HepG2 (cell line): ENCODE measurements at regions not wholly inside any gene's neighbourhood (a gene's known extent, or its start where the extent isn't known, plus 50 kb on each side); places are given as distances from the start of the nearest gene placed in this dataset.

Experiments
- ATAC-seq: fragments of 200-7000 bp; cut with Tn5 transposase; 3 replicates; pipeline ENCODE4 v1.9.1; 2020; ENCODE audit warnings: mild to moderate bottlenecking, moderate library complexity
- BruUV-seq: library from RNA; stranded (reverse); fragments of 400-500 nt; replicated peaks from 2 replicates; lab custom pipeline; 2021; lab: Mats Ljungman, UMichigan
- CTCF ChIA-PET: fragments of 300-600 bp; formaldehyde crosslinking; extraction: SDS; loops from one replicate; lab custom pipeline; 2021; ENCODE audit warnings: low total read pairs, inconsistent platforms, low intra/inter-chr PET ratio; lab: Yijun Ruan, JAX
- POLR2A ChIA-PET: fragments of 350-600 bp; sonication (Branson Sonifier 250); formaldehyde crosslinking; loops from one replicate; lab custom pipeline; 2020; ENCODE audit warnings: antibody characterized with exemption, inconsistent platforms; lab: Yijun Ruan, JAX
- DNase-seq: peaks from one replicate; pipeline ENCODE4 v3.0.0-alpha.2; 2015; ENCODE audit warnings: low spot score
- FAIRE-seq: peaks from 3 replicates; lab custom pipeline; 2011; peaks lifted over from hg19 to GRCh38; lab: Jason Lieb, UNC
- H2AFZ ChIP-seq: one replicate; pipeline ENCODE4 v1.6.1; 2011; ENCODE audit warnings: low read length, inconsistent platforms
- H3K27ac ChIP-seq: fragments of 300-600 bp; 3 replicates; pipeline ENCODE4 v1.8.0; 2011; ENCODE audit warnings: mixed run types, mild to moderate bottlenecking, mixed read lengths, low read length, inconsistent platforms; ENCODE audit not compliant: insufficient read depth; ENCODE audit errors: extremely low read length
- H3K27me3 ChIP-seq, 2 experiments: fragments of 200-600 bp in 1 of 2; 2 replicates in 1 of 2; 3 replicates in 1 of 2; pipeline versions ENCODE4 v1.6.0 to v1.8.0; 2011; ENCODE audit warnings: low read length in 2 of 2, mild to moderate bottlenecking in 2 of 2, moderate library complexity in 2 of 2, inconsistent platforms in 1 of 2; ENCODE audit not compliant: insufficient read depth in 2 of 2, control insufficient read depth in 1 of 2
- H3K36me3 ChIP-seq, 2 experiments: fragments of 200-600 bp in 1 of 2; replicated peaks in 1 of 2; 2 replicates in 1 of 2; 3 replicates in 1 of 2; pipeline versions ENCODE4 v1.5.1 to v1.8.0; 2011; ENCODE audit warnings: low read length in 2 of 2, inconsistent platforms in 1 of 2; ENCODE audit not compliant: insufficient read depth in 2 of 2, control insufficient read depth in 1 of 2
- H3K4me1 ChIP-seq: 2 replicates; pipeline ENCODE4 v1.5.1; 2012; ENCODE audit warnings: low read length, inconsistent platforms; ENCODE audit not compliant: insufficient read depth
- H3K4me2 ChIP-seq: 2 replicates; pipeline ENCODE4 v1.6.0; 2011; ENCODE audit warnings: low read depth, low read length, inconsistent platforms
- H3K4me3 ChIP-seq, 3 experiments: fragments of 200-600 bp in 1 of 3; sonication (generic), shearing (Covaris generic) in 1 of 3; replicated peaks in 1 of 3; 2 replicates each; pipeline ENCODE4 v1.5.1; 2011 to 2016; ENCODE audit warnings: low read length in 3 of 3, inconsistent platforms in 2 of 3, low read depth in 2 of 3, mild to moderate bottlenecking in 2 of 3, control low read depth in 1 of 3, mixed read lengths in 1 of 3; ENCODE audit not compliant: insufficient read depth in 1 of 3
- H3K79me2 ChIP-seq: one replicate; pipeline ENCODE4 v1.6.1; 2011; ENCODE audit warnings: low read length, inconsistent platforms; ENCODE audit not compliant: insufficient read depth
- H3K9ac ChIP-seq: 2 replicates; pipeline ENCODE4 v1.6.0; 2011; ENCODE audit warnings: mild to moderate bottlenecking, low read depth, low read length, inconsistent platforms; ENCODE audit not compliant: insufficient read depth
- H3K9me3 ChIP-seq: 2 replicates; pipeline ENCODE4 v1.5.1; 2012; ENCODE audit warnings: mild to moderate bottlenecking, low read length
- H4K20me1 ChIP-seq: 2 replicates; pipeline ENCODE4 v1.6.0; 2011; ENCODE audit warnings: inconsistent platforms, mild to moderate bottlenecking, low read length, moderate library complexity; ENCODE audit not compliant: insufficient read depth
- CEBPG ChIP-seq: IDR thresholded peaks from 2 replicates; pipeline ENCODE4 v1.6.1; 2016
- CENPX ChIP-seq: sonication (generic); formaldehyde crosslinking; IDR thresholded peaks from 2 replicates; pipeline ENCODE4 v1.9.0; 2021; ENCODE audit warnings: mild to moderate bottlenecking, missing genetic modification reagents, moderate library complexity
- DR1 ChIP-seq: sonication (generic); formaldehyde crosslinking; IDR thresholded peaks from 2 replicates; pipeline ENCODE4 v1.8.0; 2021; ENCODE audit warnings: mild to moderate bottlenecking, missing genetic modification reagents, inconsistent platforms
- JDP2 ChIP-seq: sonication (generic); formaldehyde crosslinking; IDR thresholded peaks from 2 replicates; pipeline ENCODE4 v1.8.1; 2022; ENCODE audit warnings: missing genetic modification reagents, borderline replicate concordance
- NONO ChIP-seq, 2 experiments: fragments of 450-650 bp in 1 of 2; sonication (generic) in 1 of 2; formaldehyde crosslinking in 1 of 2; IDR thresholded peaks in 1 of 2; conservative IDR thresholded peaks in 1 of 2; 2 replicates each; pipeline versions ENCODE4 v1.6.1 to v1.8.0; 2017 to 2022; ENCODE audit warnings: mild to moderate bottlenecking in 1 of 2, missing genetic modification reagents in 1 of 2, moderate library complexity in 1 of 2
- SIX1 ChIP-seq: sonication (generic); formaldehyde crosslinking; IDR thresholded peaks from 2 replicates; pipeline ENCODE4 v1.4.0; 2020; ENCODE audit warnings: missing genetic modification reagents, borderline replicate concordance
- SRSF9 ChIP-seq: fragments of 200-400 bp; formaldehyde crosslinking; IDR thresholded peaks from 2 replicates; pipeline ENCODE4 v1.6.1; 2018; ENCODE audit warnings: borderline replicate concordance, mild to moderate bottlenecking, low read depth, low read length; ENCODE audit not compliant: insufficient read depth, poor library complexity, severe bottlenecking
- TBX3 ChIP-seq: fragments of 450-650 bp; IDR thresholded peaks from 2 replicates; pipeline ENCODE4 v1.6.1; 2017; ENCODE audit warnings: antibody characterized with exemption, mild to moderate bottlenecking, inconsistent platforms, borderline replicate concordance
- XRCC5 ChIP-seq: fragments of 200-400 bp; formaldehyde crosslinking; optimal IDR thresholded peaks from 2 replicates; pipeline ENCODE3; 2017; ENCODE audit warnings: mild to moderate bottlenecking, low read length
- YEATS2 ChIP-seq: sonication (generic); formaldehyde crosslinking; IDR thresholded peaks from 2 replicates; pipeline ENCODE4 v1.4.0; 2020; ENCODE audit warnings: missing genetic modification reagents, borderline replicate concordance
- ZFP41 ChIP-seq: sonication (generic); formaldehyde crosslinking; IDR thresholded peaks from 2 replicates; pipeline ENCODE4 v1.4.0; 2020; ENCODE audit warnings: mild to moderate bottlenecking, missing genetic modification reagents, borderline replicate concordance
- ZNF138 ChIP-seq: sonication (generic); formaldehyde crosslinking; IDR thresholded peaks from 2 replicates; pipeline ENCODE4 v1.5.0; 2020; ENCODE audit warnings: mild to moderate bottlenecking, low read depth, missing genetic modification reagents
- ZNF337 ChIP-seq: sonication (generic); formaldehyde crosslinking; IDR thresholded peaks from 2 replicates; pipeline ENCODE4 v1.5.1; 2020; ENCODE audit warnings: missing genetic modification reagents, low read depth, mild to moderate bottlenecking, borderline replicate concordance
- ZNF431 ChIP-seq: sonication (generic); formaldehyde crosslinking; IDR thresholded peaks from 2 replicates; pipeline ENCODE4 v1.9.0; 2022; ENCODE audit warnings: missing genetic modification reagents, low read depth, mild to moderate bottlenecking, borderline replicate concordance
- ZNF549 ChIP-seq: sonication (generic); formaldehyde crosslinking; IDR thresholded peaks from 2 replicates; pipeline ENCODE4 v1.5.0; 2020; ENCODE audit warnings: missing genetic modification reagents
- ZNF780A ChIP-seq: sonication (generic); formaldehyde crosslinking; IDR thresholded peaks from 2 replicates; pipeline ENCODE4 v1.8.0; 2022; ENCODE audit warnings: mild to moderate bottlenecking, missing genetic modification reagents, moderate library complexity
- WGBS: methylation state at CpG from one replicate; pipeline ENCODE4 v1.1.6; 2017; ENCODE audit warnings: low lambda C conversion rate; 5-methylcytosine and 5-hydroxymethylcytosine counted together
- in situ Hi-C: cut with HindIII; loops from 2 replicates; pipeline ENCODE4 v1.10.0; 2017; ENCODE audit warnings: low pct_unique_long_range_greater_than_20kb; ENCODE audit not compliant: extremely low pct_ligation_motif_present
- intact Hi-C: fragments of 100-400 bp; cut with micrococcal nuclease; formaldehyde crosslinking; loops from one replicate; pipeline ENCODE4 v1.10.0; 2022; ENCODE audit not compliant: unreplicated experiment
- TF ChIP-seq, protein P1 (sequence below), 2 experiments: sonication (generic) in 1 of 2; formaldehyde crosslinking in 1 of 2; IDR thresholded peaks; 2 replicates each; pipeline versions ENCODE4 v1.4.0 to v1.6.1; 2016 to 2020; ENCODE audit warnings: borderline replicate concordance in 1 of 2, low read depth in 1 of 2, mild to moderate bottlenecking in 1 of 2, missing genetic modification reagents in 1 of 2
- TF ChIP-seq, protein P2 (sequence below): sonication (generic); formaldehyde crosslinking; IDR thresholded peaks from 2 replicates; pipeline ENCODE4 v1.5.1; 2020; ENCODE audit warnings: missing genetic modification reagents, mild to moderate bottlenecking, borderline replicate concordance
- TF ChIP-seq, protein P3 (sequence below): sonication (generic); formaldehyde crosslinking; IDR thresholded peaks from 2 replicates; pipeline ENCODE4 v1.5.1; 2020; ENCODE audit warnings: mild to moderate bottlenecking, moderate library complexity, missing genetic modification reagents

DNA sequence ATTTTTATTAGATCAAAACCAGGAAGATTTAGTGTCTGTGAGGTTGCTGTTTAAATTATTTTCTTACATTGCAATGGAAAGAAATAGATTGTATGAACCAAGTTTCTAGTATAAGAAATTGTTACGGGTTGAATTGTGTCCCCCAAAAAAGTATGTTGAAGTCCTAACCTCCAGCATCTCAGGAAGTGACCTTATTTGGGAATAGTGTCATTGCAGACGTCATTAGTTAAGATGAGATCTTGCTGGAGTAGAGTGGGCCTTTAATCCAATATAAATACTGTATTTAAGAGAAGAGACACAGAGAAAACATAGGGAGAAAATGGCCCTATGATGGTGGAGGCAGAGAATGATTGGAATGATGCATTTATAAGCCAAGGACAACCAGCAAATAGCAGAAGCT lies 188.7 kb upstream of the SAMSN1 start:
- in situ Hi-C loops: no loop called here
- no peak overlapping the region for H3K4me2 ChIP-seq
- TF ChIP-seq ZNF138 (no peak), ZNF780A (CRISPR knock-in tag) (no peak), XRCC5 (no peak), NONO (IDR thresholded peaks at IDR 0.05) (no peak), NONO (CRISPR knock-in tag; conservative IDR thresholded peaks at IDR 0.05) (no peak), SRSF9 (no peak), JDP2 (no peak), CEBPG (CRISPR knock-in tag) (no peak), ZNF337 (CRISPR knock-in tag) (no peak), CENPX (CRISPR knock-in tag) (no peak), DR1 (CRISPR knock-in tag) (no peak), ZNF549 (no peak), SIX1 (CRISPR knock-in tag) (no peak), TBX3 (no peak), YEATS2 (CRISPR knock-in tag) (no peak), ZFP41 (CRISPR knock-in tag) (no peak), ZNF431 (no peak)
- TF ChIP-seq, protein P1, sequence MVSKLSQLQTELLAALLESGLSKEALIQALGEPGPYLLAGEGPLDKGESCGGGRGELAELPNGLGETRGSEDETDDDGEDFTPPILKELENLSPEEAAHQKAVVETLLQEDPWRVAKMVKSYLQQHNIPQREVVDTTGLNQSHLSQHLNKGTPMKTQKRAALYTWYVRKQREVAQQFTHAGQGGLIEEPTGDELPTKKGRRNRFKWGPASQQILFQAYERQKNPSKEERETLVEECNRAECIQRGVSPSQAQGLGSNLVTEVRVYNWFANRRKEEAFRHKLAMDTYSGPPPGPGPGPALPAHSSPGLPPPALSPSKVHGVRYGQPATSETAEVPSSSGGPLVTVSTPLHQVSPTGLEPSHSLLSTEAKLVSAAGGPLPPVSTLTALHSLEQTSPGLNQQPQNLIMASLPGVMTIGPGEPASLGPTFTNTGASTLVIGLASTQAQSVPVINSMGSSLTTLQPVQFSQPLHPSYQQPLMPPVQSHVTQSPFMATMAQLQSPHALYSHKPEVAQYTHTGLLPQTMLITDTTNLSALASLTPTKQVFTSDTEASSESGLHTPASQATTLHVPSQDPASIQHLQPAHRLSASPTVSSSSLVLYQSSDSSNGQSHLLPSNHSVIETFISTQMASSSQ (IDR thresholded peaks at IDR 0.05; ENCODE audit: low read depth): no peak
- TF ChIP-seq, protein P1 (CRISPR knock-in tag; IDR thresholded peaks at IDR 0.05; ENCODE audit: borderline replicate concordance): no peak
- TF ChIP-seq, protein P2, sequence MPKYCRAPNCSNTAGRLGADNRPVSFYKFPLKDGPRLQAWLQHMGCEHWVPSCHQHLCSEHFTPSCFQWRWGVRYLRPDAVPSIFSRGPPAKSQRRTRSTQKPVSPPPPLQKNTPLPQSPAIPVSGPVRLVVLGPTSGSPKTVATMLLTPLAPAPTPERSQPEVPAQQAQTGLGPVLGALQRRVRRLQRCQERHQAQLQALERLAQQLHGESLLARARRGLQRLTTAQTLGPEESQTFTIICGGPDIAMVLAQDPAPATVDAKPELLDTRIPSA: no peak
- TF ChIP-seq, protein P3, sequence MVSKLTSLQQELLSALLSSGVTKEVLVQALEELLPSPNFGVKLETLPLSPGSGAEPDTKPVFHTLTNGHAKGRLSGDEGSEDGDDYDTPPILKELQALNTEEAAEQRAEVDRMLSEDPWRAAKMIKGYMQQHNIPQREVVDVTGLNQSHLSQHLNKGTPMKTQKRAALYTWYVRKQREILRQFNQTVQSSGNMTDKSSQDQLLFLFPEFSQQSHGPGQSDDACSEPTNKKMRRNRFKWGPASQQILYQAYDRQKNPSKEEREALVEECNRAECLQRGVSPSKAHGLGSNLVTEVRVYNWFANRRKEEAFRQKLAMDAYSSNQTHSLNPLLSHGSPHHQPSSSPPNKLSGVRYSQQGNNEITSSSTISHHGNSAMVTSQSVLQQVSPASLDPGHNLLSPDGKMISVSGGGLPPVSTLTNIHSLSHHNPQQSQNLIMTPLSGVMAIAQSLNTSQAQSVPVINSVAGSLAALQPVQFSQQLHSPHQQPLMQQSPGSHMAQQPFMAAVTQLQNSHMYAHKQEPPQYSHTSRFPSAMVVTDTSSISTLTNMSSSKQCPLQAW (CRISPR knock-in tag): no peak
- TF ChIP-seq, all 625 proteins: peak for 0
- CTCF ChIA-PET: no interaction called here
- POLR2A ChIA-PET: no interaction called here
- no peak overlapping the region for H3K4me3 ChIP-seq
- intact Hi-C loops: no loop called here
- H4K20me1 ChIP-seq: no peaks in the 10 kb centered on the region
- H3K9ac ChIP-seq: no peak overlapping the region
- H3K4me1 ChIP-seq: no peaks in the 10 kb centered on the region
- FAIRE-seq (no peak), DNase-seq (no peak), ATAC-seq (no peak)
- no peaks in the 10 kb centered on the region for H3K79me2 ChIP-seq
- H3K36me3 ChIP-seq: no peaks in the 10 kb centered on the region
- no peaks in the 10 kb centered on the region for H3K9me3 ChIP-seq
- 2% methylated on average over 2 of the region's 2 CpGs for WGBS
- H2AFZ ChIP-seq: no peak overlapping the region
- no peak overlapping the region for H3K27ac ChIP-seq
- BruUV-seq: no TSS peak
- no peaks in the 10 kb centered on the region for H3K27me3 ChIP-seq
